Calu3 (cell line): ENCODE measurements at regions not wholly inside any gene's neighbourhood (a gene's known extent, or its start where the extent isn't known, plus 50 kb on each side); places are given as distances from the start of the nearest gene placed in this dataset.
A peak's percentile ranks its signal among the peaks of the same experiment; 100 is the strongest.

Experiments used
- BruUV-seq: library from RNA; stranded (reverse); fragments of 400-500 nt; replicated peaks from 2 replicates; lab custom pipeline; 2021; lab: Mats Ljungman, UMichigan
- CTCF ChIA-PET: fragments of 300-600 bp; sonication (Branson Sonifier 250); formaldehyde crosslinking; loops from one replicate; lab custom pipeline; 2022; ENCODE audit warnings: antibody characterized with exemption; lab: Charles Lee
- DNase-seq: peaks from one replicate; pipeline ENCODE4 v3.0.0; 2022
- H3K27ac Mint-ChIP-seq: one replicate; pipeline ENCODE4 v1.8.0; 2022; ENCODE audit warnings: mixed read lengths; ENCODE audit not compliant: unreplicated experiment
- H3K27me3 Mint-ChIP-seq: one replicate; pipeline ENCODE4 v1.8.0; 2022; ENCODE audit warnings: mixed read lengths; ENCODE audit not compliant: unreplicated experiment
- H3K36me3 Mint-ChIP-seq: one replicate; pipeline ENCODE4 v1.8.0; 2022; ENCODE audit warnings: mild to moderate bottlenecking, moderate library complexity, mixed read lengths; ENCODE audit not compliant: insufficient read depth, unreplicated experiment
- H3K4me1 Mint-ChIP-seq: one replicate; pipeline ENCODE4 v1.8.0; 2022; ENCODE audit warnings: mild to moderate bottlenecking, low read depth, mixed read lengths; ENCODE audit not compliant: unreplicated experiment
- H3K4me3 Mint-ChIP-seq: one replicate; pipeline ENCODE4 v1.8.0; 2022; ENCODE audit warnings: mild to moderate bottlenecking, low read depth, moderate library complexity, mixed read lengths; ENCODE audit not compliant: unreplicated experiment
- H3K9me3 Mint-ChIP-seq: one replicate; pipeline ENCODE4 v1.8.0; 2022; ENCODE audit warnings: low read depth, mixed read lengths; ENCODE audit not compliant: unreplicated experiment
- intact Hi-C: fragments of 100-400 bp; cut with micrococcal nuclease; formaldehyde crosslinking; loops from one replicate; pipeline ENCODE4 v1.10.0; 2022; ENCODE audit not compliant: unreplicated experiment
- TF ChIP-seq, protein P1 (sequence below): fragments of 200-600 bp; IDR thresholded peaks from one replicate; pipeline ENCODE4 v1.8.0; 2022; ENCODE audit warnings: antibody characterized with exemption; ENCODE audit not compliant: unreplicated experiment

DNA sequence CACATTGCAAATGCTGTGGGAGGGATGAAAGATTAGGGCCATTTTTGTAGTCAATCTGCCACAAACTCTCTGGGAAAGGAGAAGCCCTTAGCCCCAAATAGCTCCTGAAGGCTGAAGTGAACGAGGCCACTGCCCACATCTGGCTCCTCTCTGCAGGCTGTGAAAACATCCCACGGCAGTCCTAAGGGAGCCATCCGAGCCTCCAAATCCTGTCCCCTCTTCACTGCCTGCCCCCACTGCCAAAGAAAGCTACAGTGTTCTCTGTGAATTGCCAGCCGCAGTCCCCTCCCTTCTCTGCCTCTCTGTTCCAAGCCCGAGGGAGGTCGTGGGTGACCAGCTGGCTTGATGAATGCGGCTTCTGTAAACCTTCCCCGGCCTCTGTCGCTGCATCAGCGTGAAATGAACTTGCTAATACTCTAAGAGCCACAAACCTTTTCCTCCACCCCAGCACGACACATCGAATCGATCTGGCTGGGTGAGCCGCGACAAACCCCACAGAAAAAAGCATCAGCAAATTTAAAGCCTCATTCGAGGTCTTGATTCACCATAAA lies 180.7 kb upstream of the NRXN3 start:
- H3K9me3 Mint-ChIP-seq, result no peaks in the 10 kb centered on the region
- H3K27me3 Mint-ChIP-seq, result no peaks in the 10 kb centered on the region
- no peak overlapping the region for H3K27ac Mint-ChIP-seq
- no peaks in the 10 kb centered on the region for H3K4me1 Mint-ChIP-seq
- CTCF ChIA-PET, result no interaction called here
- TF ChIP-seq, protein P1, sequence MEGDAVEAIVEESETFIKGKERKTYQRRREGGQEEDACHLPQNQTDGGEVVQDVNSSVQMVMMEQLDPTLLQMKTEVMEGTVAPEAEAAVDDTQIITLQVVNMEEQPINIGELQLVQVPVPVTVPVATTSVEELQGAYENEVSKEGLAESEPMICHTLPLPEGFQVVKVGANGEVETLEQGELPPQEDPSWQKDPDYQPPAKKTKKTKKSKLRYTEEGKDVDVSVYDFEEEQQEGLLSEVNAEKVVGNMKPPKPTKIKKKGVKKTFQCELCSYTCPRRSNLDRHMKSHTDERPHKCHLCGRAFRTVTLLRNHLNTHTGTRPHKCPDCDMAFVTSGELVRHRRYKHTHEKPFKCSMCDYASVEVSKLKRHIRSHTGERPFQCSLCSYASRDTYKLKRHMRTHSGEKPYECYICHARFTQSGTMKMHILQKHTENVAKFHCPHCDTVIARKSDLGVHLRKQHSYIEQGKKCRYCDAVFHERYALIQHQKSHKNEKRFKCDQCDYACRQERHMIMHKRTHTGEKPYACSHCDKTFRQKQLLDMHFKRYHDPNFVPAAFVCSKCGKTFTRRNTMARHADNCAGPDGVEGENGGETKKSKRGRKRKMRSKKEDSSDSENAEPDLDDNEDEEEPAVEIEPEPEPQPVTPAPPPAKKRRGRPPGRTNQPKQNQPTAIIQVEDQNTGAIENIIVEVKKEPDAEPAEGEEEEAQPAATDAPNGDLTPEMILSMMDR, result no peak
- H3K36me3 Mint-ChIP-seq, result no peaks in the 10 kb centered on the region
- no peak for DNase-seq
- no TSS peak for BruUV-seq
- intact Hi-C loops, result no loop called here
- H3K4me3 Mint-ChIP-seq, result no peak overlapping the region

DNA sequence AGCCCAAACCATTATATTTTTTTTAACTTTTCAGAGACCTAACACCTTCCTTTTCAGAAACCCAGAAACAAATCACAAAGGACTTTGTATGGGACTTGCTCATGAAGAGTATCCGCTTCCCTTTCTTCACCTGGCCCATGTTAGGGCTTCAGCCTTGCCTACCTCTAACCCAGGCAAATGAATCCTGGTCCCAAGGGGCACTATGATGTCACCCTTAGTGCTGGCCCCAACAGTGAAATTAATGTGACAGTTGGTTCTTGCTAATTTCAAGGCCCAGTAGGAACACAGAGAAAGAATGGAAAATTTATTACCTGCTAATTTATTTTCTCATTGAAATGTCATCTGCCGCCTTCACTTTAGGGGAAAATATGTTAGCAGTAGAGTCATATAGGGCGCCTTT lies 179.8 kb upstream of the NRXN3 start:
- H3K4me3 Mint-ChIP-seq, result no peak overlapping the region
- intact Hi-C loops, result no loop called here
- H3K36me3 Mint-ChIP-seq, result no peaks in the 10 kb centered on the region
- H3K27ac Mint-ChIP-seq, result no peak overlapping the region
- DNase-seq, result no peak
- H3K27me3 Mint-ChIP-seq, result no peaks in the 10 kb centered on the region
- CTCF ChIA-PET, result no interaction called here
- TF ChIP-seq, protein P1, result no peak
- H3K4me1 Mint-ChIP-seq, result no peaks in the 10 kb centered on the region
- no peaks in the 10 kb centered on the region for H3K9me3 Mint-ChIP-seq
- no TSS peak for BruUV-seq

DNA sequence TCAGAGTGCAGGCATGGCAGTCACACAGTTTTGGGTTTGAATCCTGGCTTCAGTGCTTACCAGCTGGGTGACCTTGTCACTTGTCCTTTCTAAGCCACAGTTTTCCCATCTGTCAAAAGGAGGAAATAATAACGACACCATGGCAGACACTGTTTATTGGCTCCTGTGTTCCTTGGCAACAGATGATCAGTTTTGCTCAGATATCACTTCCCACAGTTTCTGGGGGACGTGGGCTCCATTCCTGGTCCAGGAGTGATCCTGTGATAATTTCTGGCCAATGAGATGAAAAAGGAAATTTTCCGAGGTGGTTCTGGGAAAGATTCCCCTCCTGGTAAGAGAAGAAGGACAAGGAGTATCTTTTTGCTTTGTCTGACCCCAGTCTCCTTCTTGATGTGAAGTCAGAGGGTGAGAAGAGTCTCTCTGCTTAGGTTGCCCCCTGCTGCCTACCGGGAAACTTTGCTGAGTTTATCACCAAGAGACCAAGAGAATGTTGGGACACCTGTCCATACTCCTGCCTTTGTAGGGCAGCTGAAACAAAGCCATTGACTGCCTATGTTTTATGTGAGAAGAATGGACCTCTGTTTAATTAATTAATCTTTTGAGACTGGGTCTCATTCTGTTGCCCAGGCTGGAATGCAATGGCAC lies 178.9 kb upstream of the NRXN3 start:
- no TSS peak for BruUV-seq
- intact Hi-C loops, result no loop called here
- Mint-ChIP-seq H3K27me3 (no peaks in the 10 kb centered on the region), H3K36me3 (no peaks in the 10 kb centered on the region), H3K27ac (no peak overlapping the region), H3K4me3 (no peak overlapping the region), H3K9me3 (no peaks in the 10 kb centered on the region), H3K4me1 (no peaks in the 10 kb centered on the region)
- CTCF ChIA-PET, result no interaction called here
- DNase-seq, result no peak
- TF ChIP-seq, protein P1, result no peak

DNA sequence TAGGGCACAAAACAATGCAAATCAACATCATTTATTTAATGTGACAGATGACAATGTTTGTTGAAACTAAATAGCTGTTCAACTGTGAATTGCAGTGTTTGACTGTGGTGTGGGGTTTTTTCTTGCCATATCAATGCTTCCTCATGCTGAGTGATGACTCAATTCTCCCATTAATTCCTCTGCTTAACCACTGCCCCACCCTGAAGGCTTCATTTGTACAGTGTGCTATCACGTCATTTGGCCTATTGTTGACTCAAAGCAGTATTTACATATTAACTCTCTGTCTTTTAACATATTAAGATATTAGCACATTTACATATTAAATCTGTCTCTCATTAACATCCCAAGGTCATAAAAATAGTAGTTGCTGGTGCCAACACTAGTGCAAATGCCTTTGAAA lies 164.8 kb upstream of the NRXN3 start:
- CTCF ChIA-PET, result interaction anchor here (0.6 to 1.0 kb wide), 2 partner anchors 189 to 561 kb away, joined by 3 to 4 read pairs; no protein-coding TSS in a partner anchor
- no TSS peak for BruUV-seq
- TF ChIP-seq, protein P1, result no peak
- intact Hi-C loops, result loop anchor here (5.0 to 10.0 kb wide), 2 partner anchors 141 to 752 kb away; no protein-coding TSS in a partner anchor
- DNase-seq, result peak; percentile 67
- H3K27ac Mint-ChIP-seq, result peak overlapping the region; percentile 93
- H3K36me3 Mint-ChIP-seq, result peaks cover 8% of the 10 kb centered on the region
- H3K9me3 Mint-ChIP-seq, result peaks cover 8% of the 10 kb centered on the region
- peaks cover 29% of the 10 kb centered on the region for H3K4me1 Mint-ChIP-seq
- H3K27me3 Mint-ChIP-seq, result no peaks in the 10 kb centered on the region
- H3K4me3 Mint-ChIP-seq, result no peak overlapping the region
